Panc1 (cell line): ENCODE measurements at regions not wholly inside any gene's neighbourhood (a gene's known extent, or its start where the extent isn't known, plus 50 kb on each side); places are given as distances from the start of the nearest gene placed in this dataset.

ENCODE experiments used
- CTCF ChIP-seq: fragments of 450-650 bp; IDR thresholded peaks from 2 replicates; pipeline ENCODE4 v1.5.1; 2017; ENCODE audit warnings: mild to moderate bottlenecking
- POLR2AphosphoS5 ChIP-seq: IDR thresholded peaks from 2 replicates; pipeline ENCODE4 v1.6.1; 2012; ENCODE audit warnings: mild to moderate bottlenecking, low read depth, low read length, moderate library complexity
- SIN3A ChIP-seq: IDR thresholded peaks from 2 replicates; pipeline ENCODE4 v1.6.1; 2012; ENCODE audit warnings: low read depth, mild to moderate bottlenecking, low read length, moderate library complexity, borderline replicate concordance; ENCODE audit not compliant: insufficient read depth
- TCF7L2 ChIP-seq: IDR thresholded peaks from 2 replicates; pipeline ENCODE4 v1.6.1; 2011; ENCODE audit warnings: mild to moderate bottlenecking, low read depth, low read length, inconsistent platforms
- TF ChIP-seq, protein P1 (sequence below), 2 experiments: IDR thresholded peaks; 2 replicates each; pipeline ENCODE4 v1.6.1; 2011 to 2012; ENCODE audit warnings: low read depth in 2 of 2, control low read depth in 1 of 2, low read length in 1 of 2, mild to moderate bottlenecking in 1 of 2, moderate library complexity in 1 of 2; ENCODE audit not compliant: insufficient read depth in 1 of 2

GRCh38 chr5:119873611-119874010, 244.3 kb downstream of the FAM170A start:
- TF ChIP-seq CTCF = no peak
- TF ChIP-seq POLR2AphosphoS5 = no peak
- TF ChIP-seq TCF7L2 = no peak
- TF ChIP-seq, protein P1, sequence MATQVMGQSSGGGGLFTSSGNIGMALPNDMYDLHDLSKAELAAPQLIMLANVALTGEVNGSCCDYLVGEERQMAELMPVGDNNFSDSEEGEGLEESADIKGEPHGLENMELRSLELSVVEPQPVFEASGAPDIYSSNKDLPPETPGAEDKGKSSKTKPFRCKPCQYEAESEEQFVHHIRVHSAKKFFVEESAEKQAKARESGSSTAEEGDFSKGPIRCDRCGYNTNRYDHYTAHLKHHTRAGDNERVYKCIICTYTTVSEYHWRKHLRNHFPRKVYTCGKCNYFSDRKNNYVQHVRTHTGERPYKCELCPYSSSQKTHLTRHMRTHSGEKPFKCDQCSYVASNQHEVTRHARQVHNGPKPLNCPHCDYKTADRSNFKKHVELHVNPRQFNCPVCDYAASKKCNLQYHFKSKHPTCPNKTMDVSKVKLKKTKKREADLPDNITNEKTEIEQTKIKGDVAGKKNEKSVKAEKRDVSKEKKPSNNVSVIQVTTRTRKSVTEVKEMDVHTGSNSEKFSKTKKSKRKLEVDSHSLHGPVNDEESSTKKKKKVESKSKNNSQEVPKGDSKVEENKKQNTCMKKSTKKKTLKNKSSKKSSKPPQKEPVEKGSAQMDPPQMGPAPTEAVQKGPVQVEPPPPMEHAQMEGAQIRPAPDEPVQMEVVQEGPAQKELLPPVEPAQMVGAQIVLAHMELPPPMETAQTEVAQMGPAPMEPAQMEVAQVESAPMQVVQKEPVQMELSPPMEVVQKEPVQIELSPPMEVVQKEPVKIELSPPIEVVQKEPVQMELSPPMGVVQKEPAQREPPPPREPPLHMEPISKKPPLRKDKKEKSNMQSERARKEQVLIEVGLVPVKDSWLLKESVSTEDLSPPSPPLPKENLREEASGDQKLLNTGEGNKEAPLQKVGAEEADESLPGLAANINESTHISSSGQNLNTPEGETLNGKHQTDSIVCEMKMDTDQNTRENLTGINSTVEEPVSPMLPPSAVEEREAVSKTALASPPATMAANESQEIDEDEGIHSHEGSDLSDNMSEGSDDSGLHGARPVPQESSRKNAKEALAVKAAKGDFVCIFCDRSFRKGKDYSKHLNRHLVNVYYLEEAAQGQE (IDR thresholded peaks at IDR 0.05; ENCODE audit: insufficient read depth in 1 of 2, low read depth in 2 of 2, low read length in 1 of 2) = no peak
- no peak for TF ChIP-seq SIN3A
